ENCODE measurements at regions not wholly inside any gene's neighbourhood (a gene's known extent, or its start where the extent isn't known, plus 50 kb on each side); places are given as distances from the start of the nearest gene placed in this dataset.

DNA sequence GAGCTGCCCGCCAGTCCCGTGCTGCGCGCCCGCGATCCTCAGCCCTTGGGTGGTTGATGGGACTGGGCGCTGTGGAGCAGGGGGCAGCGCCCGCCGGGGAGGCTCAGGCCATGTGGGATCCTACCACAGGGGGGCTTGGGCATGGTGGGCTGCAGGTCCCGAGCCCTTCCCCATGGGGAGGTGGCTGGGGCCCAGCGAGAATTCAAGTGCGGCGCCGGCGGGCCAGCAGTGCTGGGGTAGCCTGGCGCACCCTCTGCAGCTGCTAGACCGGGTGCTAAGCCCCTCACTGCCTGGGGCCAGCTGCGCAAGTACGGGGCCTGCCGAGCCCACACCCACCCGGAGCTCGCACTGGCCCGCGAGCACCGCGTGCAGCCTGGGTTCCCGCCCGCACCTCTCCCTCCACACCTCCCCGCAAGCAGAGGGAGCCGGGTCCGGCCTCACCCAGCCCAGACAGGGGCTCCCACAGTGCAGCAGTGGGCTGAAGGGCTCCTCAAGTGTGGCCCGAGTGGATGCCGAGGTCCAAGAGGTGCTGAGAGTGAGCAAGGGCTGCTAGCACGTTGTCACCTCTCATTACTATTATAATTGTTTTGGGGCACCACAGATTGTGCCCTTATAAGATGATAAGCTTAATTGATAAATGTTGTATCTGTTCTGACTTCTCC is 333.2 kb downstream of the CASP12 start:
- peak; percentile 70 for DNase-seq (ENCODE audit: low spot score)
- intact Hi-C loops (cut with DNase I), result no loop called here

DNA sequence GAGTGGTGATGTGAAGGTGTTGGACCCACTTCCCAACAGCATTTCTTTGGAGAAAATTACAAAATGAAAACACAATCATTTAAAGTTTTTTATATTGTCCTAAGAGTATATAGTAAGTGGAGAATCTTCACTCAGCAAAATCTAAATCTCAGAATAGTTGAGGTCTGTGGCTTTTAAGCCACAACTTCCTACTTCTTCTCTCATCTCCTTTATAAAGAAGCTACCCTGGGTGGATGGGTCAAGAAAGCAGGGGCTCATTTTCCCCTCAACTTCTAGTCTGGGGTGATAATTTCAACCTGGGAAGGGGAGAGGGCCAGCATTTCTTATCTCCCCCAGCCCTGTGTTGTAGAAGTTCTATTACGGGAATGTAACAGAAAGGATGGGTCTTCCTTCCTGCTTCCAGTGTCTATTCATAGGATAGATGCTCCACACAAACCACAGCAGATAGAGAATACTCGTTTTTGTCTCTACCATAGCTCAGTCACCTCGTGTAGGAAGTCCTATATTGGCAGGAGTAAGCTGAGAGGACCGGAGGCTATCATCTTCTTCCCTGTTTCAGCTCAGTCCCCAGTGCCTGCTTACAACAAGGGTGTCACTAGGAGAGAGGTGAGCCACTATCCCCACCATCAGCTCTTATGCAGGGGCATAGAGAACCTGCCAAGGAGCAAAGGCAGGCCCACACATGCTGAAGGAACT is 341.5 kb downstream of the CASP12 start:
- DNase-seq (ENCODE audit: low spot score), result no peak
- intact Hi-C loops (cut with DNase I), result no loop called here

DNA sequence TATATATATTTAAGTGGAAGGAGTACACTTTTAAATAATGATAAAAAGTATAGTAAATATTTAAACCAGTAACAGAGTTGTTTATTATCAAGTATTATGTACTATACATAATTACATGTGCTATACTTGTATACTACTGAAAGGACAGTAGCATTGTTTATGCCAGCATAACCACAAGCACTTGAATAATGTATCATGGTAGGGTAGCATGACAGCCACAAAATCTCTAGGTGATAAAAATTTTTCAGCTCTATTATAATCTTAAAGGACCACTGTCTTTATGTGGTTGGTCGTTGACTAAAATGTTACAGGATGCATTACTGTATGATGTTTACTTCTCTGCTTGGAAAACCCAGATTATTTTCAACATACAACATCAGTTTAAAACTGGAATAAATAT is 349.2 kb downstream of the CASP12 start:
- no peak for DNase-seq (ENCODE audit: low spot score)
- intact Hi-C loops (cut with DNase I), result no loop called here

DNA sequence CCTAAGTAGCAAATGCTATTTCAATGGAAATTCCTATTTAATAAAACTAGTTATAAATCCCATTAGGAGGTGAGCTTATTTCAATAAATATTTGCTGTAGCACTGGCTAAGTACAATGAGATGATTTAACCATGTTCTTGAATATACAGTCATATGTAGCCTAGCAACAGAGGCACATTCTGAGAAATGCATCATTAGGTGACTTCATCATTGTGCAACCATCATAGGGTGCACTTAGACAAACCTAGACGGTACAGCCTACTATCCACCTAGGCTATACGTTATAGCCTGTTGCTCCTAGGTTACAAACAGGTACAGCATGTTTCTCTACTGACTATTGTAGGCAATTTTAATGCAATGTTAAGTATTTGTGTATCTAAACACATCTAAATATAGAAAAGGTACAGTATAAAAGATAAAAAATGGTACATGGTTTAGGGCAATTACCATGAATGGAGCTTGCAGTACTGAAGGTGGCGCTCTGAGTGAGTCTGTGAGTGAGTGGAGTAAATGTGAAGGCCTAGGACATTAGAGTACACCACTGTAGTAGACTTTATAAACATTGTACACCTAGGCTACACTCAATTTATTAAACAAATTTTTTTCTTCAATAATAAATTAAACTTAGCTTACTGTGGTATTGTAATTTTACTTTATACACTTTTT is 350.1 kb downstream of the CASP12 start:
- intact Hi-C loops (cut with DNase I), result no loop called here
- no peak for DNase-seq (ENCODE audit: low spot score)

DNA sequence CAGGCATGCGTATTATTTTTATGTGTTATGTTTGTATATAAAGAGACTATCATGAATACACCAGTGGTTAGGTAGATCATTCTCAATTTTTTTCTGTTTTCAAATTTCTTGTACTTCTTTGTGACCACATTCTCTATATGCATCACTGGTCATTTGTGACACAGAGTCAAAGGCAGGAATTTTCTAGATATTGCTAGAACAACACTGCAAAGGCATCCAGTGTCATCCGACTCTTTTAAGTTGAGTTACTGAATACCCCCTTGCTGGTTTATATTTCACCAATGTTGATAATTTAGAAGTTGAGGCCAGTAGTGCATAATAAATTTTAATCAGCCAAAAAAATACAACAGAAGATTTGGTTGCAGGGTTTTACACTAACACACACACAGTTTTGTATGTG is 351.8 kb downstream of the CASP12 start:
- DNase-seq (ENCODE audit: low spot score), result no peak
- intact Hi-C loops (cut with DNase I), result no loop called here

DNA sequence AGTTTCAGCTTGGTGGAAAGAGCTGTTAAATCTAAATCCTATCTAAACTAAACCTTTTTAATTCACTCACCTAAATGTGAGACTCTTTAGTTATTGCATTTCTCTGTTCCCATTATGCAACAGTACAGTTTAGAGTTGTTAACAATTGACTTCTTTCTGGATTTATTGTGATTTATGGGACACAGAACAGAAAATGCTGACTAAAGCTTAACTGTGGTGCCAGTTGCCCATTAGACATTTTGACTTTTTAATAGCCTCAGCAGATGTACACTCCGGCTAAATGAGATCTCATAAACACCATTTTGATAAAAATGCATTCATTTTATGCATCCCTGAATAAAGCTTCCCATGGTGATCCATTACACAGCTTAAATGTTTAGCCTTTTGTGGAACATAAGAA is 356.6 kb downstream of the CASP12 start:
- no peak for DNase-seq (ENCODE audit: low spot score)
- intact Hi-C loops (cut with DNase I), result no loop called here

DNA sequence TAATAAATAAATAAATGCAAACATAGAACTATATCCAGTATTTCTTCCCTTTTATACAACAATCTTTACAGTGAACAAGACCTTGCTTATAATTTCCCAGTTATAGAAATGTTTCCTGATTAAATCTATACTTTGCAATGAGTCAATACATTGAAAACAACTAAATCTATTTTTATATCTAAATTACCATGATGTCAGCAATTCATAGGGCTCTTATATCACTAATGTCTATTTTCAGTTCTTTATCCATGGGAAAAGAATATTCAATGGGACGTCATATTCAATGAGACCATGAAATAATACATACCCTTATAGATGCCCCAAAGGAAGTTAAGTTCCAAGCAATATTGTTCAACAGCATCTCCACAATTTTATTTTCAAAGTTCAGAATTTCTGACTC is 359.9 kb downstream of the CASP12 start:
- DNase-seq (ENCODE audit: low spot score), result no peak
- intact Hi-C loops (cut with DNase I), result no loop called here

DNA sequence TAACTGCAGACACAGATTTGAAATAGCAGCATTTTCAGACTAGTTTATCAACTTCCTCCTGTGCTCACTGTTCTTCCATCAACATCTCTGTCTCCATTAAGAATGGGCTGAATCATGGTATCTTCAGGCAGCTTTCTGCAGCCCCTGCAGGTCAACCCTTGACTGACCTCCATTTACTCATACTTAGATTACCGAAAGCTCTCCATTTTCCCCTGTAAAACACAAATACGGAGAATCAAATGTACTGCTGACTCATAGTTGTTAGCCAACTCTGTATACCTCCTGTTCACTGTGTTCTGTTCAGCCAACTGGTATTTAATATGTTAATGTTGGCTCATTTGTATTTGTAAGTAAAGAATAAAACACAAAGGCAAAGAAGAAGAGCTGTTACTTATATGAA is 364.0 kb downstream of the CASP12 start:
- intact Hi-C loops (cut with DNase I), result no loop called here
- DNase-seq (ENCODE audit: low spot score), result no peak

DNA sequence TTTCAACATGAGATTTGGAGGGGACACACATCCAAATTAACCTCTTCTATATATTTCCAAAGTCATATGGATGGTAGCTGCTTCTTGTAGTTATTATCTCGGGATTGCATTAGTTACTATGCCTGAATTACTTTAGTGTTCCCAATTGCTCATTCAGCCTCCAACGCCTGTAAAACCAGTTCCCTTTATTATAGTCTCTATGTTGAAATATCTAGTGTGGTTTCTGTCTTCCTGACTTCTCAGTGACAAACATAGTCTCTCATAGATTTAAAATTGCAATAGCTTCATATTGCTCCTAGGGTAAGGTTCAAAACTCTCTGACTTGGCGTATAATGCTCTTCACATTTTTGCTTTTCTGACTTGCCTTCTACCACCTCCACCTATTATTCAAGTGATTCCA is 366.4 kb downstream of the CASP12 start:
- intact Hi-C loops (cut with DNase I), result no loop called here
- DNase-seq (ENCODE audit: low spot score), result no peak

DNA sequence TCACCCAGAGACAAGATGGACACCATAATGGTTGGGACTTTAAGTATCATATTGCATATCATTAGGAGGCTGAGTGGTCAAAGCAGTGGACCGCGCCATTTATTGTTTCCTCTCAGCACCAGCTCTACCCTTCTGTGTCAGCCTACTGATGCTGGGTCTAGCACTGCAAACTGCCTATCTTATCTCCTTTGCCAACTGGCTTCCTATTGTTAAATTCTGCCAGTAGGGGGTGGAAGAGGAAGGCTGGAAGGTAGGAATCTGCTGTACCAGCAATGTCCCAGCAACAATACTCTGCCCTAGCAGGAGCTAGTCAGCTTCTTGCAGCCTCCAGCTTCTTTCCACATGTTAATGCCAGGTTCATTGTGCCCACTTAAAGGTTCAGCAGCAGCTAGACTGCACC is 367.1 kb upstream of the PDGFD start:
- intact Hi-C loops (cut with DNase I), result no loop called here
- DNase-seq (ENCODE audit: low spot score), result no peak

DNA sequence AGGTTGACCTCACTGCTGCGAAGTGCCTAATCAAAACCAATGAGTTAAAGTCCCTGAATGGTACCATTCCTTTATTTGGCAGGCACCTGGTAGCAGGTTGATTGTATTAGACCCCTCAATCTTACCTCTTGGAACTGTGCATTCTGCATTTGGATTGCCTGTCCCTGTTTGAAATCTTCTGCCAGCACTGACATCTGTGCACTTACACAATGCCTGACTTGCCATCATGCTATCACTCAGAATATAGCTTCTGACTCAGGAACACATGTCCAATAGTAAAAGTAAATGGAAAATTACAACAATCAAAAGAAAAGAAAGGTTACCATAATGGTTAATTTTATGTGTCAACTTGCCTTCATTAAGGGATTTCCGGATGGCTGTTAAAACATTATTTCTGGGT is 366.0 kb upstream of the PDGFD start:
- intact Hi-C loops (cut with DNase I), result no loop called here
- no peak for DNase-seq (ENCODE audit: low spot score)

DNA sequence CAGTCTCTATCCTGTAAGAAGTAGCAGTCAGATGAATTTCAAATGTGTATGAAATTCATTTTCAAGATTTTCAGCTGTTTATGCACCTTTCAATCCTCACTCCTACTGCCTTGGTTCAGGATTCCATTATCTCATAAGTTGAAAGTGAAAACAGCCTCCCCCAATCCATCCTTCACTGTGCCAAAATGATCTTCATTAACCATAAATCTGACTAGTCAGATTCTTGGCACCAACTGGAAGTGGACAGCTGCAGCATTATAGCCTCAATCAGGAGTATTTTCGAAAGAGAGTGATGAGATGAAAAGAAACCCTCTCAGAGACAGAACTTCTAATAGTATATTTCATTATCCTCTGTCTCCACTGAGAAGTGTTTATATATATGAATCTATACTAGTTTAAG is 365.3 kb upstream of the PDGFD start:
- no peak for DNase-seq (ENCODE audit: low spot score)
- intact Hi-C loops (cut with DNase I), result no loop called here

DNA sequence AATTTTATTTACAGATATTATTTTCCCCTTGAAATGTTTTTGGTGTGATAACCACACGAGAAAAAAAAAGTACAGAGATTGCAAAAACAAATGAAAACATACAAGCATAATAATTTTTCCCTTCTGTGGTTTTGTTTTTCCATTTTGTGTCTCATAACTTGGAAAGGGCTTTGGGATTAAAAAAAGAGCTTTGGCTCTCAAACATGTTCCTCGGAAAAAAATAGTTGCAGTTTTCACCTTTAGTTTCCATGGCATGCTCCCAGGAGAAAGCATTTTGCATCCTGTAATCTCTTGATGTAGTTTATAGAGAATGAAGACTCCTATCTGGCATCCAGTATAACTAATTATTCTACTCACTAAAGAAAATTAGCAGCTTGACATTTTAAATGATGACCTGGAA is 362.1 kb upstream of the PDGFD start:
- no peak for DNase-seq (ENCODE audit: low spot score)
- intact Hi-C loops (cut with DNase I), result no loop called here

DNA sequence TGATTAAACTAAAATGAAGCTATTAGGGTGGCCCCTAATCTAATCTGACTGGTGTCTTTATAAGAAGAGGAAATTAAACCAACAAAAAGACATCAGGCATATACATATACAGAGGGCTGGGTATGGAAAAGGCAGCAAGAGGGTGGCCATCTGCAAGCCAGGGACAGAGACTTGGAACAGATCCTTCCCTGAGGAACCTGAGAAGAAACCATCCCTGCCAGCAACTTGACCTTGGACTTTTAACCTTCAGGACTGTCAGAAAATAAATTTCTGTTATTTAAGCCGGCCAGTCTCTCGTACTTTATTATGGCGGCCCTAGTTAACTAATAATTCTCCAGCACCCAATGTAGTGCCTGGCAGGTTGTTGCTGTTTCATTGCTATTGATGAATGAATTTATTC is 361.5 kb upstream of the PDGFD start:
- intact Hi-C loops (cut with DNase I), result no loop called here
- DNase-seq (ENCODE audit: low spot score), result no peak

DNA sequence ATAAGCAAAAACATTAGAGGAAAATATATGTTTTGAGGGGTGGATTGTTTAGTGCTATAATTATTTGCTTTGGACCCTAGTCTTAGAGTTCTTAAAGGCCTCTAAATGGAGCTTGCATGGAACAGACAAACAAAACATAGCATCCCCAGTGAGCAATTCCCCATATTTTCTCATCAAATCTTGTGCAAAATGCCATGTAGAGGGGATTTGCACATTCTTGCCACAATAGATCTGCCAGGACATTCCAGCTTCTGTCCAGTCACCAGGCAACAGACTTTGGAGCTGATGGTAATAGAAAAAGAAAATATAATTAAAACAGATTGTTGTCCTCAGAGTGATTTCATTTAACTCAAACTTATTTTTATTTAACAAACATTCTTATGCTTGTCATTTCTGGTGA is 360.3 kb upstream of the PDGFD start:
- DNase-seq (ENCODE audit: low spot score), result no peak
- intact Hi-C loops (cut with DNase I), result no loop called here

DNA sequence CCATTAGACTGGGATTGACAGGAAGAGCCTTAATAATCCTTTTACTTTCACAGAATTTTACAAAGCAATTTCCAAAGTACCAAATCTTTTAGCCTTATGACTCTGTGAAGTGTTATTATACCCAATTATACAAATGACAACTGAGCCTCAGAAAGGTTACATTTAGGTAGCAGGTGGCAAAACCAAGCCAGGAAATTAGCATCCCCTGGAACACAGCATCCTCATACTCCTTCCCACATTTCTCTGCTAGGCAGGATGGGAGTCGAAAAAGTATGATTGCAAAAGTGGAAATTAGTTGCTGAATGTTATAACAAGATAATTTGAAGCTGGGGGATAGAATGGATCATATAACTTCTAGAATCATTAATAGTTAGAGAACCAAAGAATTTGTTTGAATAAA is 359.7 kb upstream of the PDGFD start:
- DNase-seq (ENCODE audit: low spot score), result no peak
- intact Hi-C loops (cut with DNase I), result no loop called here

DNA sequence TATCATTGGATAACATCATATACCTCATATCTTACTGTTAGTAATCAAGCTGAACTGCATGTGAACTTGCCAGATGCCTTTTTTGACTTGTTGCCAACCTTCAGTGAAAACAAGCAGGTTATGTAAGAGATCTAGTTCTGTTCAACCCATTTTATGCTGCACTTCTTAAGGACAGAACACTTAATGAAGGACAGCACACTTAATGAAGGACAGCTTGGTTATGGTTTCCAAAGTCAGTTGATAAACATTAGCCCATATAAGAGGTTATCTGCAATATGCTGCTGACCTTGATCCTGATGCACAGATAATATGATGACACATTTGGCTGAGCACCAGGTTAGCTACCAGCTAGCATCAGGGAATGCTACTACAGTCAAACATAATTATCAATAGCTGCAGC is 358.7 kb upstream of the PDGFD start:
- DNase-seq (ENCODE audit: low spot score), result no peak
- intact Hi-C loops (cut with DNase I), result no loop called here

DNA sequence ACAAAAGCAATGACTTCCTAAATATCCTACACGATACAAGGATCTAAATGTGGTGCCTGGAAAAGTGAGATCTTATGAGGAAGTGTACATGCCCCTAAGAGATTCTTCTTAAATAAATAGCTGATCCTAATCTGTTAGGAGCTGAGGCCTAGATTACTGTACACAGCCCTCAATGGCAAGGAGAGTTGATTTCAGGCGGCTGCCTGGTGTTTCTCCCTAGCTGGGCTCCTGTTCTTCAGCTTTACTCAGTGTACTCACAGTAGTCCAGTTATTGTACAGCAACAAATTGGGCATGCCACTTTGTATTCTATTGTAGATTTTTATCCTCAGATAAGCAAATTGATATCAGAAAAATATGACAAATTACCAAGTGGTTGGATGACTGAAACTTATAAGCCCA is 358.2 kb upstream of the PDGFD start:
- no peak for DNase-seq (ENCODE audit: low spot score)
- intact Hi-C loops (cut with DNase I), result no loop called here

DNA sequence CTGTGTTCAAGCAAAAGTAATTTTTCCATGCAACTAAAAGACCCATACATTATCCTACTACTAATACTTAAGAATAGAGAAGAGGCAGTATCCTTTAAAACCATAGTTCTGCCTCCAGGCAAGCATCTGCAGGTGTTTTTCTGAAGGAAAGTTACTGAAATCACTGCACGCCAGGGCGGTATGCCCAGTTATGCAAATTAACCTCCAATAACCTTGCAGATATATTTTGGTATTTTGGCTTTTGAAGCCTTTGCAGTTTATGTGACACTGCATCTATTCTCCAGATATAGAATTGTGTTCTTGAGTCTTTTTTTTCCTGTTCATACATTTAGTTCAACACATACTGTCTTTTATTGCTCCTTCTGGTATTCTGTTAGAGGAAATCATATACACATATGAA is 346.2 kb upstream of the PDGFD start:
- DNase-seq (ENCODE audit: low spot score), result no peak

DNA sequence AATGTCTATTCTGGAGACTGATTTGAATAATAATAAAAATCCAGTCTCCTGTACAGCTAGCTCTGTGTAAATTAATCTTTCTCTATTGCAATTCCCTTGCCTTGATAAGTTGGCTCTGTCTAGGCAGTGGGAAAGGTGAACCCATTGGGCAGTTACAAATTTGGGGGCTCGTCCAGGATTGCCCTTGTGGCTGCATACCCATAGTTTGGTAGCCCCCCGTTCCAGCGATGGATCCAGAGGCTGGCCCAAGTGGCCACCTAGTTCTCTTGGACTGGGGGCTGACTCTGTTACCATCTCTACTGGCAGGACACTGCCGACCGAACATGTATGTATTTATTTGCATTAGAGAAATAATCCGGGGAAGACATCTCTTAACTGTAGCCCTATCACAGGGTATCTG is 326.2 kb upstream of the PDGFD start:
- intact Hi-C loops (cut with DNase I), result no loop called here
- no peak for DNase-seq (ENCODE audit: low spot score)

More for the DNA sequence above, 346.2 kb upstream of the PDGFD start:
- intact Hi-C loops (cut with DNase I), result no loop called here

DNA sequence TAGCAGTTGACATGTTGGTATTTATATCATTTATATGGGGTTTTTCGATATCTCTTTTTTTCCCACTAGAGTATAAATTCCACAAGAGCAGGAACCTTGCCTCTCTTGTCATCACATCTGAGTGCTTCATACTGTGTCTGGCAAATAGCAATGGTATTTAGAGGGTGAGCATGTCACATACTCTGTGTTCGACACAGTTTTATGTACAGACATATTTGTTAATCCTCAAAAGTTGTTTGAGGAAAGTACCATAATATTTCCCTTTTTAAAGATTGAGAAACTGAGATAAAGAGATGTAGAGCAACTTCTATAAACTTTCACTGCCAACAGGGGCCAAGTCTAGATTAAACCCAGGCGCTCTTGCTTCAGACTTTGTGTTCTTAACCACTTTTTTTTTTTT is 324.6 kb upstream of the PDGFD start:
- no peak for DNase-seq (ENCODE audit: low spot score)
- intact Hi-C loops (cut with DNase I), result no loop called here
